Body of pancreas (tissue), 4 donors: ENCODE measurements at regions not wholly inside any gene's neighbourhood (a gene's known extent, or its start where the extent isn't known, plus 50 kb on each side); places are given as distances from the start of the nearest gene placed in this dataset.

ENCODE experiments used
- ATAC-seq: fragments of 150-250 bp; one replicate; pipeline ENCODE4 v1.9.1; 2016
- DNase-seq, 4 donors: peaks; one replicate each; pipeline ENCODE4 v3.0.0-alpha.2; 2019
- H3K27ac ChIP-seq, 4 donors: fragments of 200-600 bp; sonication (generic); 1 replicate in 3 of 4; 2 replicates in 1 of 4; pipeline versions ENCODE4 v1.5.1 to v1.6.1; 2016 to 2019; ENCODE audit warnings: mild to moderate bottlenecking in 1 of 4, mixed read lengths in 1 of 4, moderate library complexity in 1 of 4
- H3K27me3 ChIP-seq, 2 donors: fragments of 200-600 bp; sonication (generic); one replicate each; pipeline ENCODE4 v1.6.0; 2016; ENCODE audit warnings: mild to moderate bottlenecking in 1 of 2
- H3K36me3 ChIP-seq, 2 donors: fragments of 200-600 bp; sonication (generic); replicated peaks in 1 of 2; 2 replicates each; pipeline ENCODE4 v1.5.1; 2016; ENCODE audit warnings: low read depth in 2 of 2; ENCODE audit not compliant: insufficient read depth in 1 of 2
- H3K4me1 ChIP-seq: fragments of 200-600 bp; sonication (generic); one replicate; pipeline ENCODE4 v1.6.0; 2016
- H3K4me3 ChIP-seq, 2 donors: fragments of 200-600 bp; sonication (generic); 1 replicate in 1 of 2; 2 replicates in 1 of 2; pipeline ENCODE4 v1.5.1; 2016 to 2019
- H3K9me3 ChIP-seq, 3 donors: fragments of 200-600 bp; sonication (generic); 1 replicate in 2 of 3; 2 replicates in 1 of 3; pipeline ENCODE4 v1.5.1; 2016
- CTCF ChIP-seq, 7 experiments: fragments of 450-650 bp in 4 of 7; fragments of 200-600 bp in 3 of 7; sonication (generic) in 3 of 7; IDR thresholded peaks; one replicate each; pipeline ENCODE4 v1.5.1; 2016 to 2019; ENCODE audit warnings: antibody characterized with exemption in 7 of 7
- POLR2A ChIP-seq, 3 donors: fragments of 450-650 bp; IDR thresholded peaks; one replicate each; pipeline ENCODE4 v1.6.1; 2016; ENCODE audit warnings: antibody characterized with exemption in 3 of 3, mild to moderate bottlenecking in 2 of 3
- WGBS, 2 donors: methylation state at CpG; one replicate each; pipeline ENCODE4 v1.1.5; 2017; 5-methylcytosine and 5-hydroxymethylcytosine counted together
- intact Hi-C: fragments of 100-400 bp; cut with DNase I; formaldehyde crosslinking; loops from one replicate; pipeline ENCODE4 v1.15.1; 2023

GRCh38 chr3:44098656-44099415 is 142.8 kb upstream of the TOPAZ1 start:
- no peaks in the 10 kb centered on the region for H3K9me3 ChIP-seq
- intact Hi-C loops: no loop called here
- H3K4me1 ChIP-seq: no peaks in the 10 kb centered on the region
- no peaks in the 10 kb centered on the region for H3K27me3 ChIP-seq
- TF ChIP-seq POLR2A (IDR thresholded peaks at IDR 0.05): no peak
- TF ChIP-seq CTCF (IDR thresholded peaks at IDR 0.05): no peak
- no peak for DNase-seq
- H3K4me3 ChIP-seq: no peak overlapping the region
- WGBS, 2 donors: 65 to 69% methylated on average over 12 of the region's 12 CpGs
- no peak for ATAC-seq
- H3K27ac ChIP-seq: no peak overlapping the region
- H3K36me3 ChIP-seq: no peaks in the 10 kb centered on the region

- Histone ChIP-seq H3K36me3 (no peaks in the 10 kb centered on the region), H3K4me1 (no peaks in the 10 kb centered on the region), H3K27ac (no peak overlapping the region), H3K27me3 (no peaks in the 10 kb centered on the region), H3K9me3 (no peaks in the 10 kb centered on the region), H3K4me3 (no peak overlapping the region)
- DNase-seq (no peak), ATAC-seq (no peak)
- intact Hi-C loops: no loop called here
- TF ChIP-seq POLR2A (IDR thresholded peaks at IDR 0.05): no peak
- no peak for TF ChIP-seq CTCF (IDR thresholded peaks at IDR 0.05)
- WGBS, 2 donors: 62 to 68% methylated on average over 6 of the region's 6 CpGs
Observed at GRCh38 chr3:44099566-44100297, 142.0 kb upstream of the TOPAZ1 start.

GRCh38 chr3:44100298-44100695 is 141.4 kb upstream of the TOPAZ1 start:
- TF ChIP-seq POLR2A (IDR thresholded peaks at IDR 0.05) (no peak), CTCF (IDR thresholded peaks at IDR 0.05) (no peak)
- H3K4me3 ChIP-seq: no peak overlapping the region
- no peak for DNase-seq
- no peaks in the 10 kb centered on the region for H3K27me3 ChIP-seq
- no peak overlapping the region for H3K27ac ChIP-seq
- intact Hi-C loops: no loop called here
- H3K9me3 ChIP-seq: no peaks in the 10 kb centered on the region
- WGBS, 2 donors: 39 to 63% methylated on average over 2 of the region's 2 CpGs
- ATAC-seq: no peak
- no peaks in the 10 kb centered on the region for H3K36me3 ChIP-seq
- no peaks in the 10 kb centered on the region for H3K4me1 ChIP-seq

GRCh38 chr3:44104043-44104442 is 137.6 kb upstream of the TOPAZ1 start:
- DNase-seq: no peak
- H3K4me1 ChIP-seq: no peaks in the 10 kb centered on the region

More at GRCh38 chr3:44104043-44104442, 137.6 kb upstream of the TOPAZ1 start:
- TF ChIP-seq POLR2A (IDR thresholded peaks at IDR 0.05): no peak
- no peak for TF ChIP-seq CTCF (IDR thresholded peaks at IDR 0.05)
- Histone ChIP-seq H3K4me3 (no peak overlapping the region), H3K9me3 (no peaks in the 10 kb centered on the region), H3K27ac (no peak overlapping the region), H3K27me3 (no peaks in the 10 kb centered on the region), H3K36me3 (no peaks in the 10 kb centered on the region)
- intact Hi-C loops: no loop called here
- 32 to 80% methylated on average over 2 of the region's 2 CpGs for WGBS, 2 donors
- ATAC-seq: no peak
